HG02840 (cell line): ENCODE measurements at regions not wholly inside any gene's neighbourhood (a gene's known extent, or its start where the extent isn't known, plus 50 kb on each side); places are given as distances from the start of the nearest gene placed in this dataset.

Source experiments
- ATAC-seq: cut with Tn5 transposase; IDR thresholded peaks from one replicate; pipeline ENCODE4 v1.9.1; 2021; ENCODE audit warnings: mild to moderate bottlenecking, moderate library complexity, moderate number of reproducible peaks; ENCODE audit not compliant: unreplicated experiment, low FRiP score

- ATAC-seq: no peak
Measured at GRCh38 chr6:45794465-45794864, 221.2 kb downstream of the CLIC5 start.

GRCh38 chr6:45791211-45792168 lies 224.2 kb downstream of the CLIC5 start:
- ATAC-seq: no peak

- no peak for ATAC-seq
Measured at GRCh38 chr6:45789238-45789637, 226.4 kb downstream of the CLIC5 start.

GRCh38 chr6:45787384-45787783 lies 228.3 kb downstream of the CLIC5 start:
- no peak for ATAC-seq

- ATAC-seq: no peak
Measured at GRCh38 chr6:45786355-45786781, 229.3 kb downstream of the CLIC5 start.

DNA sequence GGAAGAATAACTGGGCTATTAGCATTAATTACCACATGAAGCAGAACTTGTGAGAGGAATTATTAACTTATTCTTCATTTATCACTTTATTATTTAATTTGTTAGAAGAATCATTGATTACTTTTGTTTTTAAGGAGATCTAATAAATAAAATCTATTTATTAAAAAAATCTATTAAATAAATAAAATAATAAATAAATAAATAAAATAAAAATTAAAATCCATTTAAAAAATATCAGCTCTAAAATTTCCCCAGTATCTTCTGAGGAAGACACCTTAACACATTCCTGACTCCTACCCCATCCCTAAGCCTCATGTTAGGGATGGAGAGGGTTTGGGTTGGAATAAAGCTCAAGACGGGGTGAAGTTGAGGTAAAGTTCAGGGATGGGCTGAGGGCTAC lies 231.4 kb downstream of the CLIC5 start:
- ATAC-seq: no peak

- ATAC-seq: no peak
Measured at GRCh38 chr6:45783716-45784115, 231.9 kb downstream of the CLIC5 start.

DNA sequence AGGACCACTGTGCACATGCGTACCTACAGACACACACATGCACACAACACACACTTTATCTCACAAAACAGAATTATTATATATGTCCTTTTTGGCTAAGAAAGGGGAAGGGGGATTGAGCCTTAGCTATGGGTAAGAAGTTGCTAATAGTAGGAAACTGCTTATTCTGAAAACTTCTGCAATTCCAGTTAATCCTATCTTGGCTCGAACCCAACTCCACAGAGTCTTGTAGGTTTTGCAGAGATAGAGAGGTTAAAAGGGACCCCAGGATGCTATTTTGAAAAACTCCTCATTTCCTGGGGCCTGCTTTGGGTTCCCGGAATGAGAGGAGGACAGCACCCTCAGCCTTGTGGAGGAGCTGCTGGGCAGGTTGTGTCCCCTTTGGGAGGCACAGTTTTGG lies 233.8 kb downstream of the CLIC5 start:
- no peak for ATAC-seq

GRCh38 chr6:45780523-45780922 lies 235.1 kb downstream of the CLIC5 start:
- ATAC-seq: no peak

DNA sequence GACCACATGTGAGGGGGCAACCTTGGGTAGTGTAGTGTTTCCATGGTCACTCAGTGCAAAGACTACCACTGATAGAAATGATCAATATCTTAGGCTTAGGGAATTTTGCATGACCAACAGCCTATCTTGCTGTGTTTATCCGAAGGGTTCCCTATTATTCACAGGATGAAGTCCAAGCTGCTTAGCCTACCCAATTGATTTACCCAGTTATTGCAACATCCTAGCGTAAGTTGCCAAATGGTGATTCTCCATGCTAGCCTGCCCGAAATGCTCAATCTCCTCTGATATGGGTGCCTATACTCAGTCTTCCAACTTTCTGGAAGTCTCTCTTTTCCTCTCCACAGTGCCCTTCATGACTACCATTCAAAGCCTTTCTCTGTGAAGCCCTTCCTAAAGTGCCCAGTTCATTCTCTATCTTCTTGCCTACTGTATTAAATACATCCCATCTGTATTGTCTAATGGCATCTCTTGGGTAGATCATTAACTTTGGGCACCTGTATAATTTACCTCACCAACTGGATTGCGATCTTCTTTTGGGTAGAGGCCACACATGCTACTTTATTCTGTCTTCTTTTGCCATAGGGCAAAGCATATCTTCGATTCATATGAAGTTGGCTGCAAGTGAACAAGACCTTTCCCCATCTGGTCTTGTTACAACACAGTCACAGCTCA lies 240.5 kb downstream of the CLIC5 start:
- no peak for ATAC-seq

- ATAC-seq: no peak
Measured at GRCh38 chr6:45773906-45774305, 241.8 kb downstream of the CLIC5 start.

- no peak for ATAC-seq
Measured at GRCh38 chr6:45772886-45773495, 242.7 kb downstream of the CLIC5 start.

DNA sequence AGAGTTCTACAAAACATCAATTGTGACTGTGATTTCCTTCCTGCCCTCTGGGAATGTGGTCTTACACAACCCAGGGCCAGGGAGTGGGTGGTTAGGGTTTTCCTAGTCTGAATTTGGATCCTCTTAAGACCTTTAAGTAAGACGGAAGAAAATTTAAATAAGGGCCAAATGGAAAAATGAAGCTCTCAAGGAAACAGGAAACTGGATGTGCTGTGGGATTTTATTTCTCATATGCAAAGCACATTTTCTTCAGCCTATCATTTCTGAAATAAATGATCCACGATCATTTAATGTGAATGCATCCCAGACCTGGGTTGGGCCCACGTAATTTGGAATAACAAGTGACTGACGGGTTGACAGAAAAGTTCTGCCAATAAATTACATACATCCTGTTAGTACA lies 243.6 kb downstream of the CLIC5 start:
- no peak for ATAC-seq

GRCh38 chr6:45763281-45763680 lies 252.4 kb downstream of the CLIC5 start:
- ATAC-seq: no peak

DNA sequence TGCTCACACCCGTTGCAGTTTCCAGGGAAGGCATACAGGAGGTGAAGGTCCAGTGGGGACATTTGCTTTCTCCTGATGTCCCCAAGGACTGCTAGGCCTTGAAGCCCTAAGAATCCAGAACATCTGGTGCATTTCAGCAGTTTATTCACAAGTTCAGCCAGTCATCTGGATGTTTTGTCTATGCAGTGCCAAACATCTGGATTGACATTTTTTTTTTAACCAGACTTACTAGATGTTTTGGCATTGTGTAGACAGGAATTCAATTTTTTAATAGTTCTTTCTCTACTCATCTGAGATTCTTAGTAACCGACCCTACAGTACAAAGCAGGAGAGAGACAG lies 256.2 kb downstream of the CLIC5 start:
- ATAC-seq: no peak

DNA sequence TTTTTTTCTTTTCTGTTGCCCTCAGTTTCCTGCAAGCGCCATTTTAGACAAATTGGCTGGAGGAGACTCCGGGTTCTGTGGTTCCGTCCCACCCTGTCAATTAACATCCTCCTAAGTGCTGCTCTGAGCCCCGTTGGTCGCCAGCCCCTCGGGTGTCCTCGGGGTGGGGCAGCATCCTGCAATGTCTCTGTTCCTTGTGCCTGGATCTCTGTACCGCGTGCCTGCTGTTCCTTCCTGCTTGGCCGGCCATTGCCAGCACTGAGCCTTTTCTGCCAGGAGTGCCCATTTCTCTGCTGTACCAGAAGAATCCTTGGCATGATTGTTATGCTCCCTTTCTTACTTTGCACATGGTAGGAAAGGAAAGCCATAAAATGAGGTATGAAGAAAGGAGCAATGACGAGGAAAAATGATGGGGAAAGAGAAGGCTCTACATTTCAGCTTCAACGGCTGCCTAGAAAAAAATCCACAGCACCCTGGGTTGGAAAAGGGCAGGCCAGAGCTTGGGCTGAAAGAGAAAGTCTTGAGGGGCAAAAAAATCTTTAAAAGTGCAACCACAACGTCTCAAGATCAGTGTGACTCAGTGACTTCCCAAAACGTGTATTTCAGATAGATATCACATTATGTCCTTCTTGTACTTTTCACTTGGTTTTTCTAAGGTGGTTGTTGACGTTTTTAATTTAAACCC lies 256.7 kb downstream of the CLIC5 start:
- no peak for ATAC-seq

GRCh38 chr6:45757443-45758130 lies 258.1 kb downstream of the CLIC5 start:
- no peak for ATAC-seq

GRCh38 chr6:45756606-45757005 lies 259.1 kb downstream of the CLIC5 start:
- no peak for ATAC-seq

DNA sequence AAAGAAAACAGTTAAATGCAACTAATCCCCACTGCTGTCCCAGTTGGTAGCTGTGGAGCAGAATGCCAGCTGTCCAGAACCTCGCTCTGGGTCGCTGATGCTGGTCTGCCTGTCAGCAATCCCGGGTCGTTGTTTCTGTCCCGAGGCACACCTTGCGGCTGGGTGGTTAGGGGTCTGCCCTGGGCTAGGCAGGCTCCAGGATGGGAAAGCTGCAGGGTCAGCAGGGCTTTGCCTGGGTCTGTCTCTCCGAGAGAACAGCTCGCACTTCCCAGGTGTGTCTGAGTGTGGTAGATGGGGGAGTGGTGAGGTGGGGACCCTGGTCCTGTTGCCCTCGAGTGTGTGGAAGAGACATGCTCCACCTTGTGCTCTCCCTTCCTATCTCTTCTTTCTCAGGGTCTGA lies 261.2 kb downstream of the CLIC5 start:
- no peak for ATAC-seq

DNA sequence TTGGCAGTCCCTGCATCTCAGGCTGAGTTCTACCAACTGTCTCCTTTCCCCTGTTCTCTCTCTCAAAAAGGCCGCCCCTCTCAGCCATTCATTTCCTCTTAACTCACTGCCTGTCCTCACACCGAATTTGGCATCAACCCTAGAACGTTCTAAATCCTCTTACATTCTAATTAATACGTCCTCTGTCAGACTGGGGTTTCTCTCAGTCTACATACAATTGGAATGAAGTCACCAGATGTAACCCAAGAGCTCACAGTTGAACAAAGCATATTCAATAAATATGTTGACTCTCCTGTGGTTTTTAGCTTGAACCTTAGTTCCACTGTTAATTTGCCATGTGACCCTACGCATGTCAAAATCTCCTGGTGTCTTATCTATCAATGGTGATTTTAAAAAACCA lies 269.6 kb downstream of the CLIC5 start:
- ATAC-seq: no peak
